ENCODE measurements at regions not wholly inside any gene's neighbourhood (a gene's known extent, or its start where the extent isn't known, plus 50 kb on each side); places are given as distances from the start of the nearest gene placed in this dataset.

GRCh38 chr5:145283141-145283810 is 551.9 kb downstream of the PRELID2 start:
- Histone ChIP-seq H3K4me3 (no peak overlapping the region), H3K9me3 (no peaks in the 10 kb centered on the region), H3K4me1 (ENCODE audit: low read depth) (no peaks in the 10 kb centered on the region), H3K36me3 (ENCODE audit: low read depth) (no peaks in the 10 kb centered on the region)
- DNase-seq, result no peak
- intact Hi-C loops (cut with DNase I, micrococcal nuclease), result no loop called here
- ATAC-seq, result no peak
- TF ChIP-seq CTCF (IDR thresholded peaks at IDR 0.05), result no peak

GRCh38 chr5:145280806-145281205 is 554.3 kb downstream of the PRELID2 start:
- no peak overlapping the region for H3K4me3 ChIP-seq
- no peak for DNase-seq
- intact Hi-C loops (cut with DNase I, micrococcal nuclease), result no loop called here
- TF ChIP-seq CTCF (IDR thresholded peaks at IDR 0.05), result no peak
- H3K4me1 ChIP-seq (ENCODE audit: low read depth), result no peaks in the 10 kb centered on the region
- no peaks in the 10 kb centered on the region for H3K9me3 ChIP-seq
- H3K36me3 ChIP-seq (ENCODE audit: low read depth), result no peaks in the 10 kb centered on the region
- no peak for ATAC-seq

- ATAC-seq (no peak), DNase-seq (no peak)
- no peaks in the 10 kb centered on the region for H3K4me1 ChIP-seq (ENCODE audit: low read depth)
- H3K9me3 ChIP-seq, result no peaks in the 10 kb centered on the region
- H3K36me3 ChIP-seq (ENCODE audit: low read depth), result no peaks in the 10 kb centered on the region
- H3K4me3 ChIP-seq, result no peak overlapping the region
- TF ChIP-seq CTCF (IDR thresholded peaks at IDR 0.05), result no peak
- intact Hi-C loops (cut with DNase I, micrococcal nuclease), result no loop called here
These were observed 554.9 kb downstream of the PRELID2 start for GRCh38 chr5:145280214-145280613.

GRCh38 chr5:145260670-145261069 is 574.5 kb downstream of the PRELID2 start:
- no peaks in the 10 kb centered on the region for H3K9me3 ChIP-seq
- no peaks in the 10 kb centered on the region for H3K36me3 ChIP-seq (ENCODE audit: low read depth)
- H3K4me1 ChIP-seq (ENCODE audit: low read depth), result no peaks in the 10 kb centered on the region
- intact Hi-C loops (cut with DNase I, micrococcal nuclease), result no loop called here
- no peak overlapping the region for H3K4me3 ChIP-seq
- no peak for DNase-seq
- no peak for TF ChIP-seq CTCF (IDR thresholded peaks at IDR 0.05)
- no peak for ATAC-seq

DNA sequence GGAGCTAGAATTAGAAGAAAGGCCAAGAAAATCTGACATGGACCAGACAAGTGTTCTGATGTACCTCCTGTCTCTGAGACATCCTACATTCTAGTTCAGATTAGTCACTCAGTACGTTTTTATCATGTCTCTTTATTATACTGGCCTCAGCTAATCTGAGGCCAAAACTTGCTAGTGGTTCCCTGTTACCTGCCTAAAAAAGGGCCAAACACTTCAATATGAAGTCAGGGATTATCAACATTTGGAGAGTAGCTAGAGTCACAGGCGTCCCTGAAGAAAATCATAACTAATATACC is 587.4 kb downstream of the PRELID2 start:
- TF ChIP-seq CTCF (IDR thresholded peaks at IDR 0.05), result no peak
- no peaks in the 10 kb centered on the region for H3K4me1 ChIP-seq (ENCODE audit: low read depth)
- no peak for ATAC-seq
- H3K4me3 ChIP-seq, result no peak overlapping the region
- H3K9me3 ChIP-seq, result no peaks in the 10 kb centered on the region
- DNase-seq, result no peak
- intact Hi-C loops (cut with DNase I, micrococcal nuclease), result no loop called here
- H3K36me3 ChIP-seq (ENCODE audit: low read depth), result no peaks in the 10 kb centered on the region
